ENCODE measurements at regions not wholly inside any gene's neighbourhood (a gene's known extent, or its start where the extent isn't known, plus 50 kb on each side); places are given as distances from the start of the nearest gene placed in this dataset.
"Not testable (repeated sequence)": the region's sequence is repeated elsewhere in the genome, so short reads cannot be mapped to it uniquely, and the experiment has no call there.

GRCh38 chr7:119945822-119946221 lies 327.2 kb upstream of the KCND2 start:
- no peak for TF ChIP-seq CTCF (IDR thresholded peaks at IDR 0.05; ENCODE audit: low read length, missing control alignments)
- DNase-seq (ENCODE audit: low read depth): no peak
- H3K4me3 ChIP-seq (replicated peaks; ENCODE audit: low read depth, low read length): no peak overlapping the region

DNA sequence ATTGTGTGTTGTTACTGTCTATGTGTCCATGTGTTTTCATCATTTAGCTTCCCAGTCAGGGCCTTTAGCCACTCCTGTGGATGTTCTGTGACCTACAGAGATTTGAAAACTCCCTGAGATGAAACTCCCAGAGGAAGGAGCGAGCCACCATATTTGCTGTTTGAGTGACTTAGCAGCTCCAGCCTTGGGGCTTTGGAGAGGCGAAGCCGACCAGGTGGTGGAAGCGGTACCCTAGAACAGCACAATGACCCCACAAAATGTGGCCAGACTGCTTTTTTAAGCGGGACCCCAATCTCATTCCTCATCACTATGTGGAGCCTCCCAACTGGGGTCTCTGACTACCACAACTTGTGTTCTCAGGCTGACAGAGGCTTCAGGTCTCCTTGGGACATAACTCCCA lies 323.9 kb upstream of the KCND2 start:
- DNase-seq (ENCODE audit: low read depth): no peak
- TF ChIP-seq CTCF (IDR thresholded peaks at IDR 0.05; ENCODE audit: low read length, missing control alignments): no peak
- no peak overlapping the region for H3K4me3 ChIP-seq (replicated peaks; ENCODE audit: low read depth, low read length)

- H3K4me3 ChIP-seq (replicated peaks; ENCODE audit: low read depth, low read length); DNase-seq (ENCODE audit: low read depth): not testable (repeated sequence)
Measured at GRCh38 chr7:119950390-119951041, 322.5 kb upstream of the KCND2 start.

DNA sequence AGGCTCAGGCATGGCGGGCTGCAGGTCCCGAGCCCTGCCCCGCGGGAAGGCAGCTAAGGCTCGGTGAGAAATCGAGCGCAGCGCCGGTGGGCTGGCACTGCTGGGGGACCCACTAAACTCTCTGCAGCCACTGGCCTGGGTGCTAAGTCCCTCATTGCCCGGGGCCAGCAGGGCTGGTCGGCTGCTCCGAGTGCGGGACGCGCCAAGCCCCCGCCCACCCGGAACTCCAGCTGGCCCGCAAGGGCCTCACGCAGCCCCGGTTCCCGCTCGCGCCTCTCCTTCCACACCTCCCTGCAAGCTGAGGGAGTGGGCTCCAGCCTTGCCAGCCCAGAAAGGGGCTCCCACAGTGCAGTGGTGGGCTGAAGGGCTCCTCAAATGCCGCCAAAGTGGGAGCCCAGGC lies 321.4 kb upstream of the KCND2 start:
- H3K4me3 ChIP-seq (replicated peaks; ENCODE audit: low read depth, low read length); DNase-seq (ENCODE audit: low read depth): not testable (repeated sequence)

DNA sequence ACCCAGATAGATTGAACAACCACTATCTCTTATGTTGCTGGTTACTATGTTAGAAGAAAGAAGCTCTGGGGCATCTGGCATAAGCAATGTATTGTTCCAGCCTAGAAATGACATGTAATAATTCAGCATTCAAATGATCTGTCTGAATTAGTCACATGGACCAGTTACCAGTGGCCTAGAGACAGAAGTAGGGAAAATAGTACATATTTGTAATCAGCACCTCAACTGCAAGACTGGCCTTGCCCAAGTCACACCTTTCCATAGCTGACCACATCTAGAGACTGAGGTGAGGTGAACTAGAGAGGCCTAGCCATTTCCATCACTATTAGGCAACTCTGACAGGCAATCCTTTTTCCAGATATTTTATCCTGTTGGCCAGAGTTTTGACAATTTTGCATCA lies 315.6 kb upstream of the KCND2 start:
- no peak for DNase-seq (ENCODE audit: low read depth)
- H3K4me3 ChIP-seq (replicated peaks; ENCODE audit: low read depth, low read length): no peak overlapping the region
- TF ChIP-seq CTCF (IDR thresholded peaks at IDR 0.05; ENCODE audit: low read length, missing control alignments): no peak

DNA sequence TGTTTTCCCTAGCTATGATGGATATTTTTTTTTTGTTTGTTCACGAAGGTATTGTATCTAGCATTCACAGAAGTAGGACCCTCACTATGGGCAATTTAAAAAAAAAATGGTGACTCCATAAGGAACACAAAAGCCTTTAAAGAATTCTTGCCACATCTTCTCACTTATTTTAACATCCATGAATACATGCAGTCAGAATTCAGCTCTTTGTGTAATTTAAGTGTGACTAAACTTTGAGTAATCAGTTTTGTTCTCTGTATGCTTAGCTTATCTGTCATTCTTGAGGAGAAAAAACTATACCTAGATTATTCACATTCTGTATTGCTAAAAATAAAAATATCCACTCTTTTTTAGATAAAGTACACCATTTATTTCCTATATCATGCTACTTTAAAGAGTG lies 313.2 kb upstream of the KCND2 start:
- H3K4me3 ChIP-seq (replicated peaks; ENCODE audit: low read depth, low read length): no peak overlapping the region
- DNase-seq (ENCODE audit: low read depth): peak; percentile 64
- no peak for TF ChIP-seq CTCF (IDR thresholded peaks at IDR 0.05; ENCODE audit: low read length, missing control alignments)

GRCh38 chr7:119963654-119964053 lies 309.3 kb upstream of the KCND2 start:
- H3K4me3 ChIP-seq (replicated peaks; ENCODE audit: low read depth, low read length): no peak overlapping the region
- no peak for DNase-seq (ENCODE audit: low read depth)
- TF ChIP-seq CTCF (IDR thresholded peaks at IDR 0.05; ENCODE audit: low read length, missing control alignments): no peak

GRCh38 chr7:119964065-119964464 lies 308.9 kb upstream of the KCND2 start:
- TF ChIP-seq CTCF (IDR thresholded peaks at IDR 0.05; ENCODE audit: low read length, missing control alignments): no peak
- DNase-seq (ENCODE audit: low read depth): no peak
- H3K4me3 ChIP-seq (replicated peaks; ENCODE audit: low read depth, low read length): no peak overlapping the region
